Esophagus mucosa (tissue), 1 donor: ENCODE measurements at regions not wholly inside any gene's neighbourhood (a gene's known extent, or its start where the extent isn't known, plus 50 kb on each side); places are given as distances from the start of the nearest gene placed in this dataset.
"Not testable (repeated sequence)": the region's sequence is repeated elsewhere in the genome, so short reads cannot be mapped to it uniquely, and the experiment has no call there.

Source experiments
- ATAC-seq: fragments of 200-7000 bp; cut with Tn5 transposase; one replicate; pipeline ENCODE4 v1.9.1; 2020
- donor health status: DM: yes; HTN: yes; CAD: no.

GRCh38 chr4:71081192-71081591 lies 87.7 kb downstream of the DCK start:
- ATAC-seq = no peak

DNA sequence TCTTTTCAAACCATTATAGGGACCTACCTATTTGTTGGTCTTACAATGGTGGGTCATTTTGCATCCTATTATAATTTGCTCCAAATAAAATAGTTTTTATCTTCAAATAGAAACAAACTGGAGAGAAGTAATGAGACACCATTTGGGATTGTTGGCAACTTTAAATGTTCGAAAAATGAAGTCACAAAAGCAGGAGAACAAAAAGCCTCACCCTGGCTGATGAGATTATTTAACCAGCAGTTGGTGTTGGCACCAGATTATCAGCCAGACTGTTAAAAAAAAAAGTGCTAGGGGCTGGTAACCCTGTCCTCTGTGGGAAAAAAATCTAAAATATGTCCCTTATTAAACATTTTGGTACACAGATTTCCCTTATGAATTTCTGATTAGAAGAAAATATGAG lies 100.3 kb downstream of the DCK start:
- no peak for ATAC-seq

- ATAC-seq = no peak
Observed at GRCh38 chr4:71094201-71094600, 100.8 kb downstream of the DCK start.

GRCh38 chr4:71095141-71095540 lies 101.7 kb downstream of the DCK start:
- ATAC-seq = no peak

DNA sequence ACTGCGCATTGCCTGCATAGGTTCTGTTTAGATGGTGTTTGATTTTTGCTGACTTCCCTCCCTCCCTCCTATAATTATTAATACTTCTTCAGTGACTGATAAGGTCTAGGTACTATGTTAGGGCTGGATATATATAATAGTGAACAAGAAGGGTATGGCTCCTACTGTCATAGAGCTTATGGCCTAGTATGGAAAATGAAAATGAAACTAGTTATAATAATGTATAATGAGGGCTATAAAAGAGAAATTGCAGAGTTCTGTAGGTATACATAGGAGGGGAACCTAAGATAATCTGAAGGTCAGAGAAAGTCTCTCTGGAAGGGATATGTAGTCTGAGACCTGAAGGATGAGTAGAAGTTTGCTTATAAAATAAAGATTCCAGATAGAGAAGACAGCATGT lies 102.1 kb downstream of the DCK start:
- ATAC-seq = no peak

GRCh38 chr4:71107726-71108125 lies 114.3 kb downstream of the DCK start:
- ATAC-seq = no peak

GRCh38 chr4:71110499-71110898 lies 117.0 kb downstream of the DCK start:
- no peak for ATAC-seq

GRCh38 chr4:71111133-71111532 lies 117.7 kb downstream of the DCK start:
- not testable (repeated sequence) for ATAC-seq

DNA sequence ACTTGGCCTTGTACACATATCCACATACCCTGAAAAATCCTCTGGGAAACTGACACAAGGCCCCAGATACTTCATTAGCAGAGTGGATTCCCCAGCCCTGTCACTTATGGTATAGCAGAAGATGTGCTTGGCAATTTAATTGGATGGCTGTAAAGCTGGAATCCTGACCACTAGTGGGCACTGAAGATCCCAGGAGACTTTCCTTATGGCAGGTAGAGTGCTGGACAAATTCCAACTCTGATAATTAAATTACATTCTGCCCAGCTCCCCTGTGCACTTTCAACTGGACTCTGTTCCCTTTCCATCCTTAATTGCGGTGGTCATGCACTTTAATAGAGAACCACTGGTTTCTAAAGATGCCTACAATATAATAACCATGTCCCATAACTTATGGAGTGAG lies 119.8 kb downstream of the DCK start:
- ATAC-seq = no peak

GRCh38 chr4:71120831-71121524 lies 127.5 kb downstream of the DCK start:
- ATAC-seq = no peak

- ATAC-seq = no peak
Observed at GRCh38 chr4:71123951-71124350, 130.5 kb downstream of the DCK start.

GRCh38 chr4:71125137-71125536 lies 131.7 kb downstream of the DCK start:
- no peak for ATAC-seq

DNA sequence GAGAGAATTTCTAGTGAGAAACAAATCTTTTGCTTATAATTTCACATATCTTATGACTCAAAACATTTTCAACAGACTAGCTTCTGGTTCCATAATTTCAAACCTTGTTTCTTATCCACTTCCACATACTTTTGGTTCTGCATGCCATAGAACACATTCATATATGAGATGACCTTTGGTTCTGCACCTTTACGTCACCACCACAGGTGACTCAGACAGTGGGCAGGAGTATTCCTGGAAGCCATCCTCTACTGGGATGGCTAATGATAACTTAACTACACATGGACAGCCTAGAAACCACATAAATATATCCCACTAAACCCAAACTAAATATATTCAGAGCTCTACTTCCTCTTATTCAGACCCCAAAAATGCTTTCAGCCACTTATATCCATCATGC lies 133.3 kb downstream of the DCK start:
- ATAC-seq = no peak

- no peak for ATAC-seq
Observed at GRCh38 chr4:71130827-71131603, 137.6 kb downstream of the DCK start.

DNA sequence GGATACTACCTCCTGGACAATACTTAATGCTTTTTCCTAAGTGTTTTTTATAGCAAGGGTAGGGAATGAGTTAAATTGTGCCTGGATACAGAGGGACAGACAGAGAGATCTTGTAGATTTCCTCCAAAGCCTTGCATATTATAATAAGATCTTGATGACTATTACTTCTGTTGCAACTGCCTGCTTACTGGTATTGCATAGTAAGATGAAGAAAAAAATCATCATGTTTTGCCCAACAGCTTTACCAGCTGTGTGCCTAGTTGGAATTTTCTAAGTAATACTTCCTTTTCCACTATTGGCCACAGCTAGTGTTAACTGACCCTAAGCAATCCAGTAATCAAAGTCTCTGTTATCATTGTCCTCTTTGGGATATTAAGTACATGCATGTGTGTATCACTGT lies 139.0 kb downstream of the DCK start:
- ATAC-seq = no peak

DNA sequence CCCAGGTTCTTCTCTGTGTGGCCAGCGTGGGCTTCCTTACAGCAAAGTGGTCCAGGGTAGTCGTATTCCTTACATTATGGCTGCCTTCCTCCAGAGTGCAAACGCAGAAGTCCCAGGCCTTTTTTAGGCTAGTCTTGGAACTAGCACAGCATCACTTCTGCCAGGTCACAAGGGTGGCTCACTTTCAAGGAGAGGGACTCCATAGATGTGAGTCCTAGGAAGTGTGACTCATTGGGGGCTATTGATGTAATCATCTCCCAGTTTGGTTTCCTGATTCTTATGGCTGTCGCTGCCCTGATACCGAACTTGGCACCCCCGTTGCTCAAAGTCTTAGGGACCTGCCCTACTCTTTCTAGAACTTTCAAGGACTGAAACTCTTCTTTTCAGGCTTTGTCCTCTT lies 140.0 kb downstream of the DCK start:
- no peak for ATAC-seq

DNA sequence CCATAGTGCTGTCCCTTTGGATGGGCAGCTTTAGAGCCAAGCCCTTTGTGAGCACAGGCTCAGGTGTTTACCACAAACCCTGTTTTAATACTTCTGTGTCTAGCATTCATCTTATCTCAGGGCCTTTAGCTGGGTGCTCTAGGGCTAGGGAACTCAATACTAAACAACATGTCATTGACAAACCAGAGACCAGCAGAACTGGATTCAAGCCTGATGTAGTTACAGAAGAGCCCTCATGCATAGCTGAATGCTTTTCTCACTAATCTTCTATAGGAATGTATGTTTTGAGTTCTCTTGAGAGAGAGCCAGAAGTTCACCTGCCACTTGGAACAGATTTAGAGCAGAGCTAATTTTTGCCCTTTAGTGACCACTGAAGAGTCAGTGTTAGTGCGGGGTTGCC lies 142.6 kb downstream of the DCK start:
- no peak for ATAC-seq

GRCh38 chr4:71138007-71138615 lies 144.7 kb downstream of the DCK start:
- ATAC-seq = no peak

GRCh38 chr4:71140563-71140962 lies 147.1 kb downstream of the DCK start:
- no peak for ATAC-seq

- ATAC-seq = no peak
Observed at GRCh38 chr4:71141125-71141524, 147.7 kb downstream of the DCK start.

DNA sequence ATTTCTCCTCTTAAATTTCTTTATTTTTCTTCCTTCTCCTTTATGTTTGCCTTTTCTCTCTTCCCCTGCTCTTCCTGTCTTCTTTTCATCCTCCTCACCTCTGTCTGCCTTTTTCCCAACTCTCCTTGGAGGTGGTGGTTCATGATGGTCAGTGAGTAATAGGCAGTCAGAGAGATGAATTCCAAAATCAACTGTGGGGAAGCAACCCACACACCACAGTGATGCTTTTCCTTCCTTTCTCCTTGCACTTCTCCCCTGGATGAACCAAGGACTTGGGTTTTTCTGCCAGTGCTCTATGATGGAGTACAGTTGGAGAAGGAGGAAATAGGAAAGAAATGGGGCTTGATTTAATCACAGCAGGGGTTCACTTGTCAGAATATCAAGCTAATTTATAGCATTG lies 153.8 kb downstream of the DCK start:
- ATAC-seq = no peak

- ATAC-seq = no peak
Observed at GRCh38 chr4:71148545-71148944, 155.1 kb downstream of the DCK start.

GRCh38 chr4:71151054-71151453 lies 157.6 kb downstream of the DCK start:
- ATAC-seq = no peak

DNA sequence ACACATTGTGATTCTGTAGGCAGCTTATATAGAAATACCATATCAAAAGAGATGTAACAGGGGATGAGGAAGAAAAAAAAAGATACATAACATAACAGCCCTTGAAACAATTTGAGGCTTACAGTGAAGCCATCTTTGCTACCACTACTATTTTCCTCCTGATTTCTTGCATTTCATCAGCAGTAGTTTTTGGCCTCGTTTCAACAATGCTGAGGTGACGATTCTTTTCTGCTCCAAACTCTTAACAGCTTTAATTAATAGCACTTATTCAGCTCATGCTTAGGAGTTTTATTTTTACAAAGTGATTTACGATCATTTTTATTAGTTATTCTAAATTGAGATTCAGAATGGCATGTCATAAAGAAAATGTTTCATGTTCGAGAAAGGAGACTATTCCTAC lies 163.2 kb downstream of the DCK start:
- no peak for ATAC-seq
